Right renal cortex interstitium (tissue), 3 donors: ENCODE measurements at regions not wholly inside any gene's neighbourhood (a gene's known extent, or its start where the extent isn't known, plus 50 kb on each side); places are given as distances from the start of the nearest gene placed in this dataset.

Experiments
- DNase-seq, 3 donors: peaks; one replicate each; pipeline ENCODE4 v3.0.0-alpha.2; 2013; ENCODE audit warnings: low read depth in 3 of 3, low spot score in 2 of 3

- no peak for DNase-seq
Observed at GRCh38 chr15:29461877-29462276, 192.3 kb upstream of the NSMCE3 start.

- no peak for DNase-seq
Observed at GRCh38 chr15:29458361-29458760, 188.7 kb upstream of the NSMCE3 start.

- no peak for DNase-seq
Observed at GRCh38 chr15:29457729-29458128, 188.1 kb upstream of the NSMCE3 start.

GRCh38 chr15:29456964-29457363 is 187.3 kb upstream of the NSMCE3 start:
- no peak for DNase-seq

GRCh38 chr15:29456255-29456654 is 186.6 kb upstream of the NSMCE3 start:
- no peak for DNase-seq

GRCh38 chr15:29455530-29455929 is 185.9 kb upstream of the NSMCE3 start:
- DNase-seq: no peak

GRCh38 chr15:29455055-29455454 is 185.4 kb upstream of the NSMCE3 start:
- no peak for DNase-seq

GRCh38 chr15:29454506-29454905 is 184.9 kb upstream of the NSMCE3 start:
- no peak for DNase-seq

- DNase-seq: no peak
Observed at GRCh38 chr15:29452881-29453731, 183.5 kb upstream of the NSMCE3 start.

- DNase-seq: no peak
Observed at GRCh38 chr15:29451201-29451781, 181.7 kb upstream of the NSMCE3 start.

- peak in 1 of 3 donors; percentile 17 for DNase-seq
Observed at GRCh38 chr15:29449136-29449535, 179.5 kb upstream of the NSMCE3 start.

GRCh38 chr15:29448320-29448719 is 178.7 kb upstream of the NSMCE3 start:
- DNase-seq: no peak

GRCh38 chr15:29446480-29446879 is 176.9 kb upstream of the NSMCE3 start:
- DNase-seq: no peak

- DNase-seq: no peak
Observed at GRCh38 chr15:29442532-29442931, 172.9 kb upstream of the NSMCE3 start.

GRCh38 chr15:29440541-29440940 is 170.9 kb upstream of the NSMCE3 start:
- no peak for DNase-seq

GRCh38 chr15:29438703-29439055 is 169.1 kb upstream of the NSMCE3 start:
- DNase-seq: no peak

GRCh38 chr15:29437888-29438702 is 168.5 kb upstream of the NSMCE3 start:
- DNase-seq: no peak

GRCh38 chr15:29435811-29436210 is 166.2 kb upstream of the NSMCE3 start:
- DNase-seq: no peak

- no peak for DNase-seq
Observed at GRCh38 chr15:29434280-29434679, 164.7 kb upstream of the NSMCE3 start.

- DNase-seq: no peak
Observed at GRCh38 chr15:29433507-29434248, 164.1 kb upstream of the NSMCE3 start.

- no peak for DNase-seq
Observed at GRCh38 chr15:29433050-29433318, 163.4 kb upstream of the NSMCE3 start.
